B cell (primary cell): ENCODE measurements at regions not wholly inside any gene's neighbourhood (a gene's known extent, or its start where the extent isn't known, plus 50 kb on each side); places are given as distances from the start of the nearest gene placed in this dataset.
"Not testable (repeated sequence)": the region's sequence is repeated elsewhere in the genome, so short reads cannot be mapped to it uniquely, and the experiment has no call there.

ENCODE experiments used
- ATAC-seq: fragments of 200-7000 bp; cut with Tn5 transposase; one replicate; pipeline ENCODE4 v1.10.0; 2021; ENCODE audit warnings: low read depth, mild to moderate bottlenecking, moderate number of reproducible peaks, moderate library complexity
- CTCF ChIA-PET: fragments of 350-600 bp; sonication (Branson Sonifier 250); formaldehyde crosslinking; loops from one replicate; lab custom pipeline; 2021; ENCODE audit warnings: antibody characterized with exemption, inconsistent platforms; lab: Charles Lee
- POLR2A ChIA-PET: fragments of 350-600 bp; sonication (Branson Sonifier 250); formaldehyde crosslinking; loops from one replicate; lab custom pipeline; 2021; ENCODE audit warnings: antibody characterized with exemption; lab: Charles Lee
- DNase-seq: peaks from one replicate; pipeline ENCODE4 v3.0.0; 2013
- H2AFZ ChIP-seq: 2 replicates; pipeline ENCODE4 v1.6.1; 2012; ENCODE audit warnings: mild to moderate bottlenecking, low read depth, low read length; ENCODE audit not compliant: insufficient read depth, poor library complexity, severe bottlenecking
- H3K27ac ChIP-seq, 2 donors: 1 replicate in 1 of 2; 2 replicates in 1 of 2; pipeline ENCODE4 v1.5.1; 2012 to 2013; ENCODE audit warnings: low read length in 2 of 2, mild to moderate bottlenecking in 2 of 2, moderate library complexity in 1 of 2
- H3K27me3 ChIP-seq, 4 experiments: fragments of 200-600 bp in 1 of 4; sonication (generic) in 1 of 4; replicated peaks in 1 of 4; 1 replicate in 2 of 4; 2 replicates in 2 of 4; pipeline versions ENCODE4 v1.6.1 to v1.7.0; 2013 to 2016; ENCODE audit warnings: low read length in 3 of 4, mild to moderate bottlenecking in 2 of 4, mixed read lengths in 1 of 4, moderate library complexity in 1 of 4; ENCODE audit not compliant: insufficient read depth in 4 of 4, control insufficient read depth in 3 of 4; ENCODE audit errors: control extremely low read depth in 1 of 4
- H3K36me3 ChIP-seq, 2 experiments: replicated peaks in 1 of 2; 1 replicate in 1 of 2; 2 replicates in 1 of 2; pipeline versions ENCODE4 v1.6.1 to v1.7.1; 2013; ENCODE audit warnings: low read length in 1 of 2; ENCODE audit not compliant: insufficient read depth in 2 of 2, control insufficient read depth in 1 of 2; ENCODE audit errors: control extremely low read depth in 1 of 2, extremely low read depth in 1 of 2
- H3K4me1 ChIP-seq, 2 donors: fragments of 200-600 bp in 1 of 2; sonication (generic) in 1 of 2; 1 replicate in 1 of 2; 2 replicates in 1 of 2; pipeline versions ENCODE4 v1.5.1 to v1.6.1; 2013 to 2017; ENCODE audit warnings: low read length in 2 of 2; ENCODE audit not compliant: control insufficient read depth in 2 of 2, insufficient read depth in 2 of 2
- H3K4me2 ChIP-seq: replicated peaks from 2 replicates; pipeline ENCODE3; 2012; ENCODE audit warnings: mild to moderate bottlenecking, low read depth, low read length; ENCODE audit not compliant: poor library complexity, severe bottlenecking
- H3K4me3 ChIP-seq, 5 experiments: fragments of 200-600 bp in 1 of 5; sonication (generic) in 1 of 5; 1 replicate in 3 of 5; 2 replicates in 2 of 5; pipeline versions ENCODE4 v1.5.1 to v1.7.0; 2011 to 2016; ENCODE audit warnings: low read length in 4 of 5, mild to moderate bottlenecking in 4 of 5, low read depth in 2 of 5, control low read depth in 1 of 5, moderate library complexity in 1 of 5; ENCODE audit not compliant: insufficient read depth in 1 of 5; ENCODE audit errors: control extremely low read depth in 1 of 5, extremely low read depth in 1 of 5
- H3K79me2 ChIP-seq: fragments of 200-600 bp; sonication (generic); one replicate; pipeline ENCODE4 v1.6.0; 2016; ENCODE audit warnings: low read length; ENCODE audit not compliant: control insufficient read depth, insufficient read depth
- H3K9ac ChIP-seq: fragments of 200-600 bp; sonication (generic); 2 replicates; pipeline ENCODE4 v1.6.1; 2017; ENCODE audit warnings: mild to moderate bottlenecking, low read length, moderate library complexity
- H3K9me3 ChIP-seq, 3 donors: one replicate each; pipeline versions ENCODE4 v1.6.1 to v1.7.1; 2013; ENCODE audit warnings: low read length in 2 of 3; ENCODE audit not compliant: control insufficient read depth in 2 of 3, insufficient read depth in 1 of 3; ENCODE audit errors: control extremely low read depth in 1 of 3
- H4K20me1 ChIP-seq: 2 replicates; pipeline ENCODE4 v1.6.0; 2012; ENCODE audit warnings: mild to moderate bottlenecking, low read length; ENCODE audit not compliant: insufficient read depth, control insufficient read depth, poor library complexity, severe bottlenecking
- H3K27ac Mint-ChIP-seq: one replicate; pipeline ENCODE4 v1.8.0; 2021; ENCODE audit warnings: mixed read lengths
- H3K27me3 Mint-ChIP-seq: one replicate; pipeline ENCODE4 v1.8.0; 2021; ENCODE audit warnings: mixed read lengths
- H3K4me1 Mint-ChIP-seq: one replicate; pipeline ENCODE4 v1.8.0; 2021; ENCODE audit warnings: mixed read lengths
- H3K4me3 Mint-ChIP-seq: one replicate; pipeline ENCODE4 v1.8.0; 2021; ENCODE audit warnings: mixed read lengths
- H3K9me3 Mint-ChIP-seq: one replicate; pipeline ENCODE4 v1.8.0; 2022; ENCODE audit warnings: mixed read lengths; ENCODE audit not compliant: insufficient read depth
- EZH2 ChIP-seq: IDR thresholded peaks from 2 replicates; pipeline ENCODE4 v1.6.1; 2012; ENCODE audit warnings: borderline replicate concordance, low read depth, mild to moderate bottlenecking, moderate library complexity, low read length; ENCODE audit not compliant: insufficient read depth, poor library complexity, severe bottlenecking
- WGBS: methylation state at CpG from one replicate; pipeline ENCODE4 v1.1.5; 2013; ENCODE audit warnings: missing lambda C conversion rate; ENCODE audit not compliant: insufficient coverage; 5-methylcytosine and 5-hydroxymethylcytosine counted together
- intact Hi-C: fragments of 100-400 bp; cut with micrococcal nuclease; formaldehyde crosslinking; loops from one replicate; pipeline ENCODE4 v1.10.0; 2022
- TF ChIP-seq, protein P1 (sequence below): fragments of 200-600 bp; IDR thresholded peaks from one replicate; pipeline ENCODE4 v1.8.0; 2022; ENCODE audit warnings: antibody characterized with exemption, mild to moderate bottlenecking

DNA sequence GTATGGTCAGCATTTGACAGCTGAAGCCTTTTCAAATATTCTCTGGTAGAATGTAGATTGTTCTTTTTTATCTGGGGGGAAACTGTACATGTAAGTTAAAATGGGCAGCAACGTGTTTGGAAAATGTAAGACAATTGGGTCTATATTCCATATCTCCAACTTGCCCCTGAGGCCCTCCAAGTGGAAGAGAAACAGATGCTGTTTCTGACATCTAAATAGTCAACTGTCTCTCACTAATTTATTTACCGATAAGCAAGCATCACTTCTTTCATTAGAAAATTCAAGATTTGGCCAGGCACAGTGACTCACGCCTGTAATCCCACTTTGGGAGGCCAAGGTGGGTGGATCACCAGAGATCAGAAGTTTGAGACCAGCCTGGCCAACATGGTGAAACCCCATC is 120.2 kb upstream of the TBCA start:
- Histone ChIP-seq H3K27ac (no peak overlapping the region), H3K4me2 (no peak overlapping the region), H3K4me1 (no peaks in the 10 kb centered on the region), H3K4me3 (no peak overlapping the region), H3K27me3 (no peaks in the 10 kb centered on the region), H2AFZ (no peak overlapping the region), H4K20me1 (no peaks in the 10 kb centered on the region), H3K9me3 (no peaks in the 10 kb centered on the region), H3K36me3 (no peaks in the 10 kb centered on the region), H3K9ac (no peak overlapping the region), H3K79me2 (no peaks in the 10 kb centered on the region)
- no peak overlapping the region for H3K27ac Mint-ChIP-seq
- H3K27me3 Mint-ChIP-seq: peaks cover 5% of the 10 kb centered on the region
- ChIA-PET POLR2A (no interaction called here), CTCF (interaction anchor here (1.2 kb wide), 1 partner anchor 9 kb away, joined by 3 read pairs; no protein-coding TSS in a partner anchor)
- ATAC-seq: no peak
- WGBS: 93% methylated on average over 2 of the region's 3 CpGs
- DNase-seq: no peak
- H3K4me1 Mint-ChIP-seq: no peaks in the 10 kb centered on the region
- intact Hi-C loops: no loop called here
- no peak overlapping the region for H3K4me3 Mint-ChIP-seq
- TF ChIP-seq, protein P1, sequence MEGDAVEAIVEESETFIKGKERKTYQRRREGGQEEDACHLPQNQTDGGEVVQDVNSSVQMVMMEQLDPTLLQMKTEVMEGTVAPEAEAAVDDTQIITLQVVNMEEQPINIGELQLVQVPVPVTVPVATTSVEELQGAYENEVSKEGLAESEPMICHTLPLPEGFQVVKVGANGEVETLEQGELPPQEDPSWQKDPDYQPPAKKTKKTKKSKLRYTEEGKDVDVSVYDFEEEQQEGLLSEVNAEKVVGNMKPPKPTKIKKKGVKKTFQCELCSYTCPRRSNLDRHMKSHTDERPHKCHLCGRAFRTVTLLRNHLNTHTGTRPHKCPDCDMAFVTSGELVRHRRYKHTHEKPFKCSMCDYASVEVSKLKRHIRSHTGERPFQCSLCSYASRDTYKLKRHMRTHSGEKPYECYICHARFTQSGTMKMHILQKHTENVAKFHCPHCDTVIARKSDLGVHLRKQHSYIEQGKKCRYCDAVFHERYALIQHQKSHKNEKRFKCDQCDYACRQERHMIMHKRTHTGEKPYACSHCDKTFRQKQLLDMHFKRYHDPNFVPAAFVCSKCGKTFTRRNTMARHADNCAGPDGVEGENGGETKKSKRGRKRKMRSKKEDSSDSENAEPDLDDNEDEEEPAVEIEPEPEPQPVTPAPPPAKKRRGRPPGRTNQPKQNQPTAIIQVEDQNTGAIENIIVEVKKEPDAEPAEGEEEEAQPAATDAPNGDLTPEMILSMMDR: no peak
- no peak for TF ChIP-seq EZH2
- no peaks in the 10 kb centered on the region for H3K9me3 Mint-ChIP-seq

DNA sequence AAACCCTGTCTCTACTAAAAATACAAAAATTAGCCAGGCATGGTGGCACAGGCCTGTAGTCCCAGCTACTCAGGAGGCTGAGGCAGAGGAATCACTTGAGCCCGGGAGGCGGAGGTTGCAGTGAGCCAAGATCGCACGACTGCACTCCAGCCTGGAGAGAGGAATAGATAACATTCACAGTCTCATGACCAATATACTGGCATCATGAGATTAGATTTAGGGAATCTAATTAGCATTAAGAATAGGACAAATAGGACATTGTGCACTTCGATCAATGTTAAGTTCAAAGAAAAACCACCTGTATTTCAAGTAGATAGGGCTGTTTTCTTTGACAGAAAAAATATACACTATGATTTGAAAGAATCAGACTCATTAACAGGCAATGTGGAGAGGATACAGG is 118.0 kb upstream of the TBCA start:
- H3K27ac Mint-ChIP-seq, H3K4me1 Mint-ChIP-seq, H3K4me2 ChIP-seq, H3K4me3 ChIP-seq, H2AFZ ChIP-seq, H4K20me1 ChIP-seq, DNase-seq, H3K4me3 Mint-ChIP-seq, H3K27me3 Mint-ChIP-seq, POLR2A ChIA-PET, CTCF ChIA-PET, H3K79me2 ChIP-seq, H3K9ac ChIP-seq, H3K9me3 Mint-ChIP-seq, ATAC-seq, H3K27me3 ChIP-seq, intact Hi-C loops, H3K27ac ChIP-seq, H3K9me3 ChIP-seq, H3K4me1 ChIP-seq, H3K36me3 ChIP-seq: not testable (repeated sequence)
- WGBS: no CpG with 5 or more reads among the region's 5 CpGs
